ENCODE measurements at regions not wholly inside any gene's neighbourhood (a gene's known extent, or its start where the extent isn't known, plus 50 kb on each side); places are given as distances from the start of the nearest gene placed in this dataset.
A peak's percentile ranks its signal among the peaks of the same experiment; 100 is the strongest.

- TF ChIP-seq CTCF (IDR thresholded peaks at IDR 0.05 in 8 of 11, conservative IDR thresholded peaks at IDR 0.05 in 3 of 11) (peak in 9 of 11 experiments; percentile 23 to 59 (median 50)), POLR2A (IDR thresholded peaks at IDR 0.05) (no peak), POLR2AphosphoS5 (IDR thresholded peaks at IDR 0.05) (no peak)
These were observed 158.4 kb downstream of the KLHL28 start for GRCh38 chr14:44803239-44803905.
